Trophoblast cell (in vitro differentiated cells and primary cell): ENCODE measurements at regions not wholly inside any gene's neighbourhood (a gene's known extent, or its start where the extent isn't known, plus 50 kb on each side); places are given as distances from the start of the nearest gene placed in this dataset.

Experiments used
- DNase-seq, 2 donors: peaks; one replicate each; pipeline ENCODE4 v3.0.0-alpha.2; 2016
- H2AFZ ChIP-seq: 2 replicates; pipeline ENCODE4 v1.6.1; 2013; ENCODE audit warnings: low read length, moderate library complexity, mild to moderate bottlenecking; ENCODE audit not compliant: insufficient read depth, poor library complexity
- H2AK5ac ChIP-seq: 2 replicates; pipeline ENCODE4 v1.6.1; 2013; ENCODE audit warnings: mild to moderate bottlenecking, low read length
- H2BK120ac ChIP-seq: 2 replicates; pipeline ENCODE4 v1.6.1; 2013; ENCODE audit warnings: low read length, mild to moderate bottlenecking, moderate library complexity; ENCODE audit not compliant: insufficient read depth, poor library complexity
- H2BK12ac ChIP-seq: 2 replicates; pipeline ENCODE4 v1.6.1; 2013; ENCODE audit warnings: mild to moderate bottlenecking, low read length, moderate library complexity
- H2BK5ac ChIP-seq: 2 replicates; pipeline ENCODE4 v1.6.1; 2013; ENCODE audit warnings: low read length, low read depth, moderate library complexity, mild to moderate bottlenecking; ENCODE audit not compliant: poor library complexity
- H3K14ac ChIP-seq: 2 replicates; pipeline ENCODE4 v1.6.1; 2013; ENCODE audit warnings: mild to moderate bottlenecking, low read length
- H3K18ac ChIP-seq: 2 replicates; pipeline ENCODE4 v1.6.1; 2013; ENCODE audit warnings: mild to moderate bottlenecking, low read length
- H3K23ac ChIP-seq: 2 replicates; pipeline ENCODE4 v1.6.1; 2013; ENCODE audit warnings: low read length
- H3K27ac ChIP-seq: 2 replicates; pipeline ENCODE4 v1.5.1; 2013; ENCODE audit warnings: low read depth, mild to moderate bottlenecking, inconsistent platforms, low read length, moderate library complexity
- H3K27me3 ChIP-seq: 2 replicates; pipeline ENCODE4 v1.6.1; 2013; ENCODE audit warnings: inconsistent platforms, mild to moderate bottlenecking, low read length, moderate library complexity; ENCODE audit not compliant: insufficient read depth
- H3K36me3 ChIP-seq, 2 experiments: 1 replicate in 1 of 2; 2 replicates in 1 of 2; pipeline ENCODE4 v1.6.1; 2013; ENCODE audit warnings: low read length in 2 of 2, mild to moderate bottlenecking in 2 of 2, moderate library complexity in 1 of 2; ENCODE audit not compliant: insufficient read depth in 2 of 2, control insufficient read depth in 1 of 2
- H3K4ac ChIP-seq: 2 replicates; pipeline ENCODE4 v1.6.1; 2013; ENCODE audit warnings: low read depth, mild to moderate bottlenecking, low read length, moderate library complexity
- H3K4me1 ChIP-seq, 2 experiments: 1 replicate in 1 of 2; 2 replicates in 1 of 2; pipeline ENCODE4 v1.6.1; 2013; ENCODE audit warnings: low read length in 2 of 2, mild to moderate bottlenecking in 2 of 2, moderate library complexity in 1 of 2; ENCODE audit not compliant: insufficient read depth in 2 of 2, control insufficient read depth in 1 of 2
- H3K4me2 ChIP-seq: 2 replicates; pipeline ENCODE4 v1.6.1; 2013; ENCODE audit warnings: inconsistent platforms, mild to moderate bottlenecking, low read length, moderate library complexity
- H3K4me3 ChIP-seq: 2 replicates; pipeline ENCODE4 v1.5.1; 2013; ENCODE audit warnings: mild to moderate bottlenecking, low read depth, low read length, inconsistent platforms
- H3K79me1 ChIP-seq: one replicate; pipeline ENCODE4 v1.6.1; 2013; ENCODE audit warnings: low read length
- H3K79me2 ChIP-seq: 2 replicates; pipeline ENCODE4 v1.6.1; 2013; ENCODE audit warnings: low read length, mild to moderate bottlenecking; ENCODE audit not compliant: control insufficient read depth, insufficient read depth, poor library complexity
- H3K9ac ChIP-seq: 2 replicates; pipeline ENCODE4 v1.6.1; 2013; ENCODE audit warnings: mild to moderate bottlenecking, low read length
- H3K9me3 ChIP-seq: 2 replicates; pipeline ENCODE4 v1.6.1; 2013; ENCODE audit warnings: low read depth, mild to moderate bottlenecking, control low read depth, inconsistent platforms, low read length; ENCODE audit not compliant: insufficient read depth
- H4K12ac ChIP-seq: 2 replicates; pipeline ENCODE4 v1.6.1; 2013; ENCODE audit warnings: low read depth, mild to moderate bottlenecking, low read length, moderate library complexity
- H4K8ac ChIP-seq: 2 replicates; pipeline ENCODE4 v1.6.1; 2013; ENCODE audit warnings: low read depth, mild to moderate bottlenecking, low read length, moderate library complexity
- H4K91ac ChIP-seq: one replicate; pipeline ENCODE4 v1.6.1; 2013; ENCODE audit warnings: low read depth, mild to moderate bottlenecking, low read length, moderate library complexity
- WGBS: extraction: QIAGEN DNeasy Blood & Tissue Kit; methylation state at CpG from one replicate; pipeline ENCODE4 v1.1.7; 2013; ENCODE audit warnings: missing lambda C conversion rate; ENCODE audit not compliant: insufficient read length, insufficient coverage; ENCODE audit errors: extremely low coverage; 5-methylcytosine and 5-hydroxymethylcytosine counted together

DNA sequence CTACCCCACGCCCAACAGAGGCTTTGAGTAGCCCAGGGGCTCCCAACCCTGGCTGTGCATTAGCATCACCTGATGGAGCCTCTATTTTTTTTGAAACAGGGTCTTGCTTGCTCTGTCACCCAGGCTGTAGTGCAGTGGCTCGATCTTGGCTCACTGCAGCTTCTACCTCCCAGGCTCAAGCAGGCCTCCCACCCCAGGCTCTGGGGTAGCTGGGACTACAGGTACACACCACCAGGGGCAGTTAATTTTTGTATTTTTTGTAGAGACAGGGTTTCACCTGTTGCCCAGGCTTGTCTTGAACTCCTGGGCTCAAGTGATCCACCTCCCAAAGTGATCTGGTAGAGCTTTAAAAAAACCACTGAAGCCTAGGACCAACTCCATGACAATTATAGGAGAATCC is 394.8 kb upstream of the ATP5MC3 start:
- no peak for DNase-seq
- WGBS, result no CpG with 5 or more reads among the region's 2 CpGs
- H3K4me3 ChIP-seq, result no peak overlapping the region

DNA sequence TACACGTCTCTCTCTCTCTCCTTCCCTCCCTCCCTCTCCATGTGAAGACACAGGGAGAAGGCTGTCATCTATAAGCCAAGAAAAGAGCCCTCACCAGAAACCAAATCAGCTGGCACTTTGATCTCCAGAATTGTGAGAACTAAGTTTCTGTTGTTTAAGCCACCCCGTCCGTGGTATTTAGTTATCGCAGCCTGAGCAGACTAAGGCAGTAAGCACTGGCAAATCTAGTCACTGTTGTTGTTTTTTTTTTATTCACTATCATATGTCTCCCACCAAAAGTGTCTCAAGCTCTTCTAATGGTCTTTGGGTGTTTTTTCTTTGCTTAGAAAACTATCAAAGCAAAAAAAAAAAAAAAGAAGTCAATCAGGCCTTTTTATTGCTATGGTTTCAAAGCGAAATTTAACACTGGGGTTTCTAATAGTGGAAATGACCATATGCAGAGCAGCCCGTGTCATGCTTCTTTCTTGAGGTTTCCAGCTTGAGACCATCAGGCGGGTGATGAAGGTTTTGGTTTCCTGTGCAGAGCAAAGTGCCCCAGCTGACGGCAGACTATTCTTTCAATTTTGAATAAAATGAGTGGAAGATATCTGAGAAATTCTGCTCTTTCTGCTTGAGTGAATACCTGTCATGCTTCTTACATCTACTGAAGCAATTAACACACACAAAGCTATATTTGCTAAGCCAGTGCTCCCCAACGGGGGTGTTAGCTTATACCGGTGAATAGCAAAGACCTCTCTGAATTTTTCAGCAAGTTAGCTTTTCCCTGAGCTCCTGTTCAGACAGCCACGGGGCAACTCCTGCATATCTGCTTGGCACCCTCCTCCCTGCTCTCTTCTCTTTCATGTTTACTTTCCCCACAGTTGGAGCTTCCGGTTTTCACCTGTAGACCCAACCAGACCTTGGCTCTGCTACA is 394.1 kb upstream of the ATP5MC3 start:
- Histone ChIP-seq H4K91ac (no peak overlapping the region), H2BK5ac (no peak overlapping the region), H3K79me1 (no peaks in the 10 kb centered on the region), H3K9me3 (no peaks in the 10 kb centered on the region), H3K27ac (no peak overlapping the region), H2AFZ (no peak overlapping the region), H2BK12ac (no peak overlapping the region), H2AK5ac (no peak overlapping the region), H3K27me3 (no peaks in the 10 kb centered on the region), H3K4me1 (no peaks in the 10 kb centered on the region), H3K4me3 (no peak overlapping the region), H3K4ac (no peak overlapping the region), H3K23ac (no peak overlapping the region), H3K14ac (no peak overlapping the region), H3K9ac (no peak overlapping the region), H3K18ac (no peak overlapping the region), H3K79me2 (no peaks in the 10 kb centered on the region), H4K12ac (no peak overlapping the region), H2BK120ac (no peak overlapping the region), H4K8ac (no peak overlapping the region), H3K36me3 (no peaks in the 10 kb centered on the region), H3K4me2 (no peak overlapping the region)
- no peak for DNase-seq
- WGBS, result 100% methylated on average over 1 of the region's 12 CpGs

More for the DNA sequence above, 394.8 kb upstream of the ATP5MC3 start:
- H3K36me3 ChIP-seq, result no peaks in the 10 kb centered on the region
- no peak overlapping the region for H3K4ac ChIP-seq
- H3K27ac ChIP-seq, result no peak overlapping the region
- H2BK120ac ChIP-seq, result no peak overlapping the region
- H3K9me3 ChIP-seq, result no peaks in the 10 kb centered on the region
- H3K4me2 ChIP-seq, result no peak overlapping the region
- H2BK12ac ChIP-seq, result no peak overlapping the region
- no peaks in the 10 kb centered on the region for H3K4me1 ChIP-seq
- no peaks in the 10 kb centered on the region for H3K27me3 ChIP-seq
- H4K12ac ChIP-seq, result no peak overlapping the region
- H2BK5ac ChIP-seq, result no peak overlapping the region
- H3K18ac ChIP-seq, result no peak overlapping the region
- H4K91ac ChIP-seq, result no peak overlapping the region
- H3K9ac ChIP-seq, result no peak overlapping the region
- H3K14ac ChIP-seq, result no peak overlapping the region
- no peak overlapping the region for H2AK5ac ChIP-seq
- H3K23ac ChIP-seq, result no peak overlapping the region
- no peaks in the 10 kb centered on the region for H3K79me1 ChIP-seq
- no peaks in the 10 kb centered on the region for H3K79me2 ChIP-seq
- no peak overlapping the region for H4K8ac ChIP-seq
- H2AFZ ChIP-seq, result no peak overlapping the region

DNA sequence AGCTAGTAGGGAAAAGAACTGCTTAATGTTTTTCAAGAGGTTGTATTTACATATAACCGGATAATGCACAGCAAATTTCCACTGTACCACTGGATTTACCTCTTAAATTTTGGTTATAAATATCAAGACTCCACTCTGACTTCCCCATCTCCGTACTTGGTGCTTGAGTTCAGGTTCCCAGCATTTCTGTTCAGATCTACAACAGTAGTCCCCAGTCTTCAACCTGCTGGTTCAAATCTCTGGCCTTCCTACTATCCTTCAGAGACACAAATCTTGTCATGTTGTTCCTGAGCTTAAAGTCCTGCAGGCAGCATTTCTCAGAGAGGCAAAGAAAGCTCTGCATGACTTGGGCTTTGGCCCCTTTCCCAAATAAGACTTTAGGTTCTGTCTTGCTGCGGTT is 392.6 kb upstream of the ATP5MC3 start:
- Histone ChIP-seq H3K9me3 (no peaks in the 10 kb centered on the region), H3K4me3 (no peak overlapping the region), H3K4me1 (no peaks in the 10 kb centered on the region), H2AFZ (no peak overlapping the region), H3K18ac (no peak overlapping the region), H3K79me1 (no peaks in the 10 kb centered on the region), H2AK5ac (no peak overlapping the region), H2BK12ac (no peak overlapping the region), H3K9ac (no peak overlapping the region), H4K12ac (no peak overlapping the region), H3K14ac (no peak overlapping the region), H2BK5ac (no peak overlapping the region), H2BK120ac (no peak overlapping the region), H3K27ac (no peak overlapping the region), H4K91ac (no peak overlapping the region), H4K8ac (peak overlapping the region; percentile 19), H3K36me3 (no peaks in the 10 kb centered on the region), H3K23ac (no peak overlapping the region), H3K4me2 (no peak overlapping the region), H3K79me2 (no peaks in the 10 kb centered on the region), H3K27me3 (no peaks in the 10 kb centered on the region), H3K4ac (no peak overlapping the region)
- no peak for DNase-seq
- no CpG with 5 or more reads among the region's 3 CpGs for WGBS

DNA sequence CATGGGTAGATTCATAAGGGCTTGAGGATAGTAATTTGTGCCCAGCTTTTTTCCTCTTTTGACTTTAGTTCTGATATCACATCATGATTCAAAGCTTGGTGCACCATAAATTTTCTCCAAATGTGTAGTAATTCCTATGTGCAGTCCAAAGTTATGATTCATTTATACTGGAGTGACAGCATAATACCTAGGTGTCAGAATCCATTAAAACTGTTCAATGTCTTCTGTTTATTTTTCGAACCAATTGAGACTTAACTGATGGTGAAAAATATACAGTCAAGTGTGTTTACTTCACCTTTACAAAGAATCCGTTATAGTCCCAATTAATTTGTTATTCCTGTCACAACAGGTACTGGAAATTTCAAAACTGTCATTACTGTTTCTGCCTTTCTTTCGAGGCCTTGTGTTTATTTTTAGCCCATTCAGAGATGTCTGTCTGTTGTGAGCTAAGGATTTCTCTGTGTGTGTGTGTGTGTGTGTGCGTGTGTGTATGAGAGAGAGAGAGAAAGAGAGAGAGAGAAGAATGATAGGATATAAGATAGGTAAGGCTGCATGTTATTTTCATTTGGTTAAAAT is 389.7 kb upstream of the ATP5MC3 start:
- Histone ChIP-seq H3K4me1 (no peaks in the 10 kb centered on the region), H3K9me3 (no peaks in the 10 kb centered on the region), H3K14ac (no peak overlapping the region), H2BK120ac (no peak overlapping the region), H3K4me3 (no peak overlapping the region), H3K23ac (no peak overlapping the region), H3K4me2 (no peak overlapping the region), H4K8ac (no peak overlapping the region), H2BK12ac (no peak overlapping the region), H2BK5ac (no peak overlapping the region), H3K36me3 (no peaks in the 10 kb centered on the region), H3K27ac (no peak overlapping the region), H3K18ac (no peak overlapping the region), H4K12ac (no peak overlapping the region), H2AFZ (no peak overlapping the region), H2AK5ac (no peak overlapping the region), H3K79me1 (no peaks in the 10 kb centered on the region), H3K9ac (no peak overlapping the region), H4K91ac (no peak overlapping the region), H3K4ac (no peak overlapping the region), H3K27me3 (no peaks in the 10 kb centered on the region), H3K79me2 (no peaks in the 10 kb centered on the region)
- WGBS, result 100% methylated on average over 1 of the region's 4 CpGs
- DNase-seq, result no peak
